HG03432 (cell line): ENCODE measurements at regions not wholly inside any gene's neighbourhood (a gene's known extent, or its start where the extent isn't known, plus 50 kb on each side); places are given as distances from the start of the nearest gene placed in this dataset.
A peak's percentile ranks its signal among the peaks of the same experiment; 100 is the strongest.
"Not testable (repeated sequence)": the region's sequence is repeated elsewhere in the genome, so short reads cannot be mapped to it uniquely, and the experiment has no call there.

ENCODE experiments used
- ATAC-seq: cut with Tn5 transposase; IDR thresholded peaks from one replicate; pipeline ENCODE4 v1.9.1; 2021; ENCODE audit warnings: mild to moderate bottlenecking, moderate library complexity; ENCODE audit not compliant: unreplicated experiment

GRCh38 chr6:167688123-167688522, 138.6 kb upstream of the AFDN start:
- no peak for ATAC-seq

- ATAC-seq = no peak
These were observed 137.4 kb upstream of the AFDN start for GRCh38 chr6:167689278-167689677.

GRCh38 chr6:167689751-167690150, 137.0 kb upstream of the AFDN start:
- ATAC-seq = no peak

GRCh38 chr6:167690167-167690922, 136.4 kb upstream of the AFDN start:
- ATAC-seq = not testable (repeated sequence)

GRCh38 chr6:167690931-167691330, 135.8 kb upstream of the AFDN start:
- no peak for ATAC-seq

- ATAC-seq = no peak
These were observed 135.0 kb upstream of the AFDN start for GRCh38 chr6:167691533-167692312.

- not testable (repeated sequence) for ATAC-seq
These were observed 133.2 kb upstream of the AFDN start for GRCh38 chr6:167693478-167693877.

- ATAC-seq = no peak
These were observed 130.9 kb upstream of the AFDN start for GRCh38 chr6:167695831-167696230.

GRCh38 chr6:167696296-167696695, 130.4 kb upstream of the AFDN start:
- no peak for ATAC-seq

GRCh38 chr6:167697316-167697715, 129.4 kb upstream of the AFDN start:
- no peak for ATAC-seq

GRCh38 chr6:167698540-167698939, 128.2 kb upstream of the AFDN start:
- no peak for ATAC-seq

- ATAC-seq = peak; percentile 96
These were observed 127.4 kb upstream of the AFDN start for GRCh38 chr6:167699141-167699931.

GRCh38 chr6:167700199-167700598, 126.5 kb upstream of the AFDN start:
- no peak for ATAC-seq

- ATAC-seq = no peak
These were observed 125.7 kb upstream of the AFDN start for GRCh38 chr6:167701010-167701409.

- ATAC-seq = no peak
These were observed 124.4 kb upstream of the AFDN start for GRCh38 chr6:167702241-167702827.

- no peak for ATAC-seq
These were observed 123.4 kb upstream of the AFDN start for GRCh38 chr6:167703347-167703746.

GRCh38 chr6:167703781-167704180, 122.9 kb upstream of the AFDN start:
- ATAC-seq = no peak

- ATAC-seq = no peak
These were observed 122.3 kb upstream of the AFDN start for GRCh38 chr6:167704396-167704901.

GRCh38 chr6:167705211-167705750, 121.4 kb upstream of the AFDN start:
- no peak for ATAC-seq

GRCh38 chr6:167706313-167707109, 120.2 kb upstream of the AFDN start:
- peak; percentile 97 for ATAC-seq
